DLD1 (cell line): ENCODE measurements at regions not wholly inside any gene's neighbourhood (a gene's known extent, or its start where the extent isn't known, plus 50 kb on each side); places are given as distances from the start of the nearest gene placed in this dataset.

ENCODE experiments used
- in situ Hi-C: cut with HindIII; loops from 2 replicates; pipeline ENCODE4 v1.10.0; 2017; ENCODE audit warnings: low sequenced_read_pairs

GRCh38 chr2:60174146-60174545 lies 379.3 kb downstream of the BCL11A start:
- in situ Hi-C loops, result no loop called here

GRCh38 chr2:60172801-60173200 lies 380.7 kb downstream of the BCL11A start:
- in situ Hi-C loops, result no loop called here

- in situ Hi-C loops, result no loop called here
Measured at GRCh38 chr2:60170272-60170671, 383.2 kb downstream of the BCL11A start.

- in situ Hi-C loops, result no loop called here
Measured at GRCh38 chr2:60168247-60168646, 385.2 kb downstream of the BCL11A start.

- in situ Hi-C loops, result no loop called here
Measured at GRCh38 chr2:60167089-60167488, 386.4 kb downstream of the BCL11A start.

- in situ Hi-C loops, result no loop called here
Measured at GRCh38 chr2:60163691-60164090, 389.8 kb downstream of the BCL11A start.

GRCh38 chr2:60159519-60159918 lies 393.9 kb downstream of the BCL11A start:
- in situ Hi-C loops, result no loop called here

- in situ Hi-C loops, result no loop called here
Measured at GRCh38 chr2:60158262-60158661, 395.2 kb downstream of the BCL11A start.

GRCh38 chr2:60157283-60157682 lies 396.2 kb downstream of the BCL11A start:
- in situ Hi-C loops, result no loop called here

- in situ Hi-C loops, result no loop called here
Measured at GRCh38 chr2:60154142-60154541, 399.3 kb downstream of the BCL11A start.

- in situ Hi-C loops, result no loop called here
Measured at GRCh38 chr2:60152226-60152833, 401.1 kb downstream of the BCL11A start.

GRCh38 chr2:60149176-60149575 lies 404.3 kb downstream of the BCL11A start:
- in situ Hi-C loops, result no loop called here

- in situ Hi-C loops, result no loop called here
Measured at GRCh38 chr2:60148716-60149115, 404.7 kb downstream of the BCL11A start.

- in situ Hi-C loops, result no loop called here
Measured at GRCh38 chr2:60140185-60140584, 413.3 kb downstream of the BCL11A start.

- in situ Hi-C loops, result no loop called here
Measured at GRCh38 chr2:60136913-60137312, 416.5 kb downstream of the BCL11A start.

GRCh38 chr2:60127191-60127590 lies 426.3 kb downstream of the BCL11A start:
- in situ Hi-C loops, result no loop called here

GRCh38 chr2:60125611-60126426 lies 427.6 kb downstream of the BCL11A start:
- in situ Hi-C loops, result no loop called here

- in situ Hi-C loops, result no loop called here
Measured at GRCh38 chr2:60119778-60120177, 433.7 kb downstream of the BCL11A start.

- in situ Hi-C loops, result no loop called here
Measured at GRCh38 chr2:60118917-60119316, 434.5 kb downstream of the BCL11A start.

GRCh38 chr2:60118061-60118460 lies 435.4 kb downstream of the BCL11A start:
- in situ Hi-C loops, result no loop called here

GRCh38 chr2:60116161-60116875 lies 437.1 kb downstream of the BCL11A start:
- in situ Hi-C loops, result no loop called here

- in situ Hi-C loops, result no loop called here
Measured at GRCh38 chr2:60109744-60110143, 443.7 kb downstream of the BCL11A start.
